HT-29 (cell line): ENCODE measurements at regions not wholly inside any gene's neighbourhood (a gene's known extent, or its start where the extent isn't known, plus 50 kb on each side); places are given as distances from the start of the nearest gene placed in this dataset.
A peak's percentile ranks its signal among the peaks of the same experiment; 100 is the strongest.
"Not testable (repeated sequence)": the region's sequence is repeated elsewhere in the genome, so short reads cannot be mapped to it uniquely, and the experiment has no call there.

Experiments used
- DNase-seq: peaks from one replicate; pipeline ENCODE4 v3.0.0-alpha.2; 2015; ENCODE audit warnings: low spot score

DNA sequence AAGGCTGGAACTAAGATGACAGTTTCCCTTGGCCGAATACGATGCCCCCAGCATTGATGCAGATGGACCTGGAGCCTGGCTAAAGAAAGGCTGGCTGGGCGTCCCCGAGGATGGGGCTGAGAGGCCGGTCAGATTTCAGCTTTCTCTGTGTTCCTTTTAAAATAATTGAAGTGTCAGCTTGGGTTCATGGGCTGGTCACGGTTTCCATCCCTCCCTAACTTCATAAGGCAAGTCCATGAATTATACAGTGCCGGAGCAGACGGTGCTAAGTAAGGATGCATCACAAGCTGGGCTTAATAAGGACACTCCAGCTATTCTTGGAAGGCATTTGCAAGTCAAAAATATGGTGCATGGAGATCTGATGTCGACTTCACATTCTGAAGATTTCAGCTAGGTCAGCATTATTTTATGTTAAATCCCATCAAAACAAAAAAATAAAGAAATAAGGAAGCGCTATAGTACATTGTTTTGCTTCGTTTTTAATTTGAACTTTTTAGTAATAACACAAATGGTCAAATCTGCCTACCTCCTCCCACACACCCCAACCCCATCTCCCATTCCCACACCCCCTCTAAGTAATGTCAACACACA is 220.8 kb downstream of the RPLP1 start:
- DNase-seq = no peak

DNA sequence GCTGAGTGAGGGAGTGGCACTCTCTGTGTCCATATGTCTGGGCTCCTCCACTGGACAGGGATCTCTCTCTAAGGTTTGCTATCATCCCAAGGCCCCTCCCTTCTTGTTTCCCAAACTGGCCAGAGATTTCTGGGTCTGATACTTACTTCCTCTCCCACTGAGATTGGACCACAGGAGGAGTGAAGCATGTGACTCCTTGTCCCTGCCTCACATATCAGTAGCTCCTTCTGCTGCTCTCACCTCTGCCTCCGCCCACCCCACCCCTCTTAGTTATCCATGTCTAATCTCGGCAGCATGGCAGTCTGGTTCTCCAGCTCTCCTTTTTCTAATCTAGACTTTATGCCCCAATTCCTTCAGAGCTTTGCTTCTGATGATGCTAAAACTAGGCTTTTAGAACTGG is 223.1 kb downstream of the RPLP1 start:
- no peak for DNase-seq

DNA sequence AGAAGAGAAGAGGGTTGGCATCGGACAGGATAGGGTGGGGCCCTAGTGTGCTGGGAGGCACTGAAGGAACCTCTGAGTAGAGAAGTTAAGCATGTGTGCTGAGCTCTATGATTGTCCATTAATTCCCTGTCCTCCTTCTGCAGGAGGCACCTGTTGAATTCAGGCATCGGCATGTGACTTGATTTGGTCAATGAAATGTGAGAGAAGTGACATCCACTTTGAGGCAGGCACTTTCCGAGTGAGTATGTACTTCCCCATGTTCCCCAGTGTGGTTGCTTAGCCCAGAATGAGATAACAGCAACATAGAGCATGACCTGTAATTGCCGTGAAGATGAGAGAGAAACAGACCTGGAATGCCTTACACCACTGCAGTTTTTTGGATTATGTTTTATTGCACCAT is 224.8 kb downstream of the RPLP1 start:
- DNase-seq = no peak

DNA sequence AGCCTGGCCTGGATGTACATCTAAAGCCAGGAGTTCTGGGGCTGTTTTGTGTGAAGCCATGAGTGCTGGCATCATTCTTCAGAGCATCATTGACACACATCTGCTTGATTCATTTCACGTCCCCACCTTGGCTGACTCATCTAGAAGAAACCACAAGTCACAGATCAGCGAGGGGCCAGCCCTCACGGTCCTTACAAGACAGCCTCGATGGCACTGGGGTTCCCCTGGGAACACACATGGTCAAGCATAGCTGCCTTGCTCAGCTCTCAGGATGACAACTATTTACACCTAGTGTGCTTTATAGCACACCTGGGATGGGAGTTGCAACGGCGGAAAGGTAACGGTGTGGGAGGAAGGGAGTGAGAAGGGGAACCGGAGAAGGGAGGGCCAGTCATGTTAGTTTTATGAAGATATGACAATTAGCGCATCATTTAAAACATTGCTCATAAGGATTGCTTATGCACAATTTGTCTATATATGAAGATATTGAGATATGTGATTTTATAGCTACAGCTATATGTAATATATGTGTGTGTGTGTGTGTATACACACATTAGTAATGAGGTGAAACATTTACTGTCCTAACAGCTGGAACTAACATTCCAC is 227.1 kb downstream of the RPLP1 start:
- no peak for DNase-seq

DNA sequence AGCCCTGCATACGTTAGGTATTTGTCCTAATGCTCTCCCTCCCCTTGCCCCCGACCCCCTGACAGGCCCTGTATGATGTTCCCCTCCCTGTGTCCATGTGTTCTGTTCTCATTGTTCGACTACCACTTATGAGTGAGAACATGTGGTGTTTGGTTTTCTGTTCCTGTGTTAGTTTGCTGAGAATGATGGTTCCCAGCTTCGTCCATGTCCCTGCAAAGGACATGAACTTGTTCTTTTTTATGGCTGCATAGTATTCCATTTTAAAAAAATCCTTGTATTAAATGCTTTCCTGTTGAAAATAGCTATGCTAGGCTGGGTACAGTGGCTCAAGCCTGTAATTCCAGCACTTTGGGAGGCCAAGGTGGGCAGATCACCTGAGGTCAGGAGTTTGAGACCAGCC is 232.2 kb downstream of the RPLP1 start:
- not testable (repeated sequence) for DNase-seq

DNA sequence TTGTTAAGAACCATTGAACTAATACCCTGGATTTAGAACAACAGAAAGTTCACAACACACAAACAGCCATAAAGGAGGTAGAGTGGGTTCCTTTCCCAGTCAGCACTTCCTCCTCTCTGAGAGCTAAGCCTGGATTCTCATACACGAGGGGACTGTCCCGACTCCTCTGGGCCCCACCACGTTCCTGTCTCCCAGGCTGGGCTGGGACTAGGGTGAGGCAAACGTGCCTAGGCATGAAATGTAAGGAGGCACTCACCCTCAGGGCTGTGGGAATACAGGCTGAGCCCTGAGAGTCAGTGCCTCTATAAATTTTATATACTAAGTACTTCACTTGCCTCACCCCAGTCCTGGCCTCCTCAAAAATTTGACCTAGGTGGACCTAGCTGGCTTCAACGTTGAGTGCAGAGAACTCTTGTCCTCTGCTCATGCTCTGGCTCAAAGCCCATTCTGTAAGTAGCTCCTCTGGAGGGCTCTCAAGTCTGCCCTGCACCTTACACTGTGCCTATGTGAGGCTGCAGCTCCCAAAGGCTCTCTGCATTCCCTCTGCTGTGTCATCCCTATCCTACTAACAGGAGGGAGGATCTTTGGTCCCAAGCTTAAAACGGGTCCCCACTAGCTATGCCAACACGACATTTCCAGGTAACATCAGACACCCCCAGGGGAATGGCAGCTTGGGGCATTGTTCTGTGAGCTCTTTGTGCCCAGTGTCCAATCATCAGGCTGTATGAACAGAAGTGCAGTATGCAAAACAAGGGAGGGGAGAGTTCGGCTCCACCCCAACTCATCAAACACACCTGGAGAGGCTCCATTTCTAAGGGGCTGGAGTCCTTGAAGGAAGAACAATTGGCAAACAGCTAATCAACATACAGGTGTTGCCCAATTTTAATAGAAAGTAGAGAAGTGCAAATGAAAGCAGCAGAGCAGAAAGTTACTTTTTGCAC is 233.2 kb downstream of the RPLP1 start:
- peak; percentile 7 for DNase-seq

DNA sequence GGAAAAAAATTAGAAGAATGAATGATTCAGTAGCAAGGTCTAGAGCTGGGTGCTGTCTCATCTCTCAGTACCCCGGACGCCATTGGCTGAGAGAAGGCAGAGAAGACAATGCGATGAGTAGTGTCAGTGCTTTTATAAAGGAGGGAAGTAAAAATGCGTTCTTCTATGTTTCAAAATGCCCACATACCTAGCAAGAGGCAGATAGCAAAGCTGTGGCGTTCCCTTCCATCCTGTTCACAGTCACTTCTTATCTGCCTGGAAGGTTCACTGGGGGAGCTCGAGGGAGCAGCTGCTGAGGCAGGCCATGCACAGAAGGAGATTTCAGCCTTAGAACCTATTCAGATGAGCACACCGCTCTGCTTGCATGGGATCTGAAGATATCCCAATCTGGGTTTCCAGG is 234.0 kb downstream of the RPLP1 start:
- DNase-seq = no peak

DNA sequence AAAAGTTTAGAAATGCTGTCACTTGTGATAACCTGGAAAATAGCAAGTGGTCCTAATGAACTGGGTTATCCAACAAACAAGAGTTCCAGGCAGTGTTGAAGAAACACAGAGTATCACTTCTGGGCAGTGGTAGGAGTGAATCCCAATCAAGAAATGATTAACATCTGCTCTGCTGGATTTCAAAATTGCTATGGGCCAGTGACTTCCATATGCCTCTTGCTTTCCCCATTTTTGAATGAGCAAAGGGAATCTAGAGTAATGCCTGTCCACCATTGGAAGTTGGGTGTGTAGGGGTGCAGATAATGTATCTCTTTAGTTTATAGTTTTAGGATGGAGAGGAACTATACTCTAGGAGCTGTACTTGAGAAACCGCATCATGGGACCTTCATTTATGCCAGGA is 236.5 kb downstream of the RPLP1 start:
- no peak for DNase-seq

DNA sequence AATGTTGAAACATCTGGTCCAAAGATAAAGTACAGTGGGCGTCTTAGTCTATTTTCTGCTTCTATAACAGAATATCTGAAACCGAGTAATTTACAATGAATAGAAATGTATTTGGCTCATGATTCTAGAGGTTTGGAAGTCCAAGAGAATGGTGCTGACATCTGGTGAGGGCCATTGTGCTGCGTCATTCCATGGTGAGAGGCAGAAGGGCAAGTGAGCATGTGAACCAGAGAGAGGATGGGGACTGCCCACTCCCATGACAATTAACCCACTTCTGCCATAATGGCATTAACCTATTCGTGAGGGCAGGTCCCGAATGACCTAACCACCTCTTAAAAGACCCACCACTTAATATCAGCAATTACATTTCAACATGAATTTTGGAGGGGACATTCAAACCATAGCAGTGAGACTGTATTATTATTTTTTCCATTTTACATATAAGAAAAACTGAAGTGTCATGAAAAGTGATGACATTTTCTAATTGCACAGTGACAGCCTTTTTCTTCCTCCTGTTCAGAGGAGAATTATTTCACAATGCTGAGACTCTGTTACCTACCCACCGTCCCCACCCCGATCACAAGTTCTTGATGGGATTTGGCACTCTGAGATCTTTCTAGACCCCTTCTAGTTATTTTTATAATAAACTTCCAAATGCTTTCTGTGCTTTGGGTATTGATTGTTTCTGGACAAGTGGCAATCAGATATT is 238.8 kb downstream of the RPLP1 start:
- no peak for DNase-seq

DNA sequence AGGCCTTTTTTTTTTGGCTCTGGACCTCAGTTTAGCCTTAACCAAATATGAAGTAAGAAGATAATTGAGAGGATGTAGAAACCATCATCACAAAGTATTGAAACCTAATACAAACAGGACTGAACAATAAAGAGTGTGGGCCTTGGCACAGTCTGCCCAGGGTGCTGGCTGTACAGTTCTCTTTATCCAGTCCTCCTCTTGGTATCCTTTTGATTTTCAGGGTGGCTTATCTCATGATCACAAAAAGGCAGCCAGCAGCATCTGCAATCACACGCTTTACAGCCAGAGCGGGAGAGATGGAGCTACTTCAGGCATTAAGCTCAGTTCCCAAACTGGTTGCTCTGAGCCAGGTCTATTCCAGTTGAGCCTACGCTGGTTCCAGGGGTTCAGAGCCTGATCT is 239.7 kb downstream of the RPLP1 start:
- no peak for DNase-seq

DNA sequence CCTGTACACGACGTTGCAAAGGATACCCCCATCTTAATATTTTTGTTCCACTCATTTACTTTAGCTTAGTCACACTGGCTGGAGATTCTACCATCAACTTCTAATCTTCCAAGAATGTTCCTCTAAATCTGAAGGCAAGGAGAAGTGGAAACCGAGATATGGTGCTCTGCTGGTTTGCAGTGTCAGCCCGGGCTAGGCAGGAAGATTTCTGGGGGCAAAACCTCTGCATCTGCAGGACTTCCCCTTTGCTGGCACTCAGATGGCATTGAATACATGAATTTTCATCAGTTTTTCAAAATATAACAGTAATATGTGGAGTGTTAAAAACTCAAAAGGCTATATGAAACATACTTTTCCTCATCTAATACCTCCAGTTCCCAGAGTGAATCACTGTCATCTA is 240.4 kb downstream of the RPLP1 start:
- no peak for DNase-seq

DNA sequence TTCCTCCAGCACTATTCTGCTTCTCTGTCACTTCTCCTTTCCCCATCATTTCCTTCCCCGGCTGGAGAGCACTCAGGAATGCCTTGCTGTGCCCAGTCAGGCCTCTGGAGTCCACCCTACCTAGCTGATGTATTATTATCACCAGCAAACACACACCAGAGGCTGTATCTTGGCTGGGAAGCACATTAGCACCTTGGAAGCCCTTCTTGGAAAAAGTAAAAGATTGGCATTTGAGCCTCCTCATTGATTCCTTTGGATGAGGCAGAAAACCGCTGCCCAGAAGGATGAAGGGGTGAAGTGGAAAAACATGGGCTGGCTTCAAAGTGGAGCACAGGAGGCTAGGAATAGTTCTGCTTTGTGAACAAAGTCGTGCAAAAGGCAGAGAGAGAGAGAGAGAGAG is 244.3 kb downstream of the RPLP1 start:
- no peak for DNase-seq

DNA sequence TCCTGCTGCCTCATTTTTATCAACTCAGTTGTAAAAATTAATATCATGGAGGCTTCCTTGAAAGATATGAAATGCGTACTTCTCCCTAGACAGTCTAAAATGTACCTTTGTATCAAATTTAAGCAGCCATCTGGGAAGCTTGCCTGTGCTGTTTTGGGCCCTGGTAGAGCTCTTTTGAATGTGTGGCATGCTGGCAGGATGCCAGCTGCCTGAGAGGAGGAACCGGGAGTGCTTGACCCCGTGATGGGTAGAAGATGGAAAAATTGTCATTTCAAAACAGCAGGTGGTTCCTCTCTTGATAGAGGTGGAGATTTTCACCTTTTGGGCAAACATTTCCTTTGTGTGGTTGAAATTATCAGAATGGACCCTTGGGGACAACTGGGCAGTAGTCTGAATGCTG is 245.3 kb downstream of the RPLP1 start:
- no peak for DNase-seq

DNA sequence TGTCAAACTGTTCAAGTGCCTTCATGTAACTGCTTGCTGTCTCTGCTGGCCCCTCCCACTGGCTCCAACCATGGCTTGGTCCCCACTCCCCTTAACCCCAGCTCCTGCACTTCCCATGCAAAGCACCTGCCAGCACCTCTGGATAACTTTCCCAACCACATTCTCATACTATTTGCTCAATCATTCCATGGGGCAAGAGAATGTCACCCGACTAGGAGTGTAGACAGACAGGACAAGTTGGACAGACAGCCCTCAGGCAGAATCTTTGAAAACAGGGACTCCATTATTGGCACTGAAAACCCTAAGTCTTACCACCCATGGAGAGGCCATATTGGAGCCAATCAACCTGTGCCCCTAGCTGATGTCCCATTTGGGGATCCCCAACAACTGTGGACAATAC is 246.5 kb downstream of the RPLP1 start:
- no peak for DNase-seq

DNA sequence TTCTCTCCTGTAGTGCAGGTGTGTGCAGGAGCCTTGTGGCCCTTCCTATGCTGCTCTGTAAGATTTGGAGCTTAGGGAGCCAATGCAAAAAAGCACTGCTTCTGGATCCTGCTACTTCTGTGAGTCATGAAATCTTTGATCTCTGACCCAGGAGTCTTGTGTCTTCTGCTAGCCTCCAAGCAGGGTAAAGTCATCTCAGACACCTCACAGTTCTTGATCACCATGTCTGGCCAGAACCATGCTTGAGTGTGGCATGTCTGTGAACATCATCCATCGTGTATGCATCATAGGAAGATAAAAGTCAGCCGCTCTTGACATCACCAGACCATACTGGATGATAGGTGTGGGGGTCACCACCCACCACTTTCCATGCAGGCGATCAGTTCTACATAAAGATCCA is 247.8 kb downstream of the RPLP1 start:
- DNase-seq = no peak

DNA sequence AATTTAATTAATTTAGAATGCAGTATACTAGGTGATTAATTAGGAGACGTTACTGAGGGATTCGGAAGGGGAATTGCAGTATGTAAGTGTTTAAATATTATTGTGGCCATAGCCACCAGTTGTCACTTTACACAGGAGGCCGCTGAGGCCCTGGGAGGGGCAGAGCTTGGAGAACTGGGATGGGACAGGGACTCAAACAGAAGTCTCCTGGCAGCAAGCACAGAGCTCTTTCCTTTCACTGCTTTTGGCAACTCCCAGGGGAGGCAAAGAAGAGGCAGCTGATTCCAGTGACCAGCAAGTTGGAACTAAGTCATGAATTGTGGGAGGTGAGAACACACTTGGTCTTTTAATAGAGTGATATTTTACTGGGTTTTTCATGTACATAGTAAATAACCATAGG is 248.6 kb downstream of the RPLP1 start:
- no peak for DNase-seq

DNA sequence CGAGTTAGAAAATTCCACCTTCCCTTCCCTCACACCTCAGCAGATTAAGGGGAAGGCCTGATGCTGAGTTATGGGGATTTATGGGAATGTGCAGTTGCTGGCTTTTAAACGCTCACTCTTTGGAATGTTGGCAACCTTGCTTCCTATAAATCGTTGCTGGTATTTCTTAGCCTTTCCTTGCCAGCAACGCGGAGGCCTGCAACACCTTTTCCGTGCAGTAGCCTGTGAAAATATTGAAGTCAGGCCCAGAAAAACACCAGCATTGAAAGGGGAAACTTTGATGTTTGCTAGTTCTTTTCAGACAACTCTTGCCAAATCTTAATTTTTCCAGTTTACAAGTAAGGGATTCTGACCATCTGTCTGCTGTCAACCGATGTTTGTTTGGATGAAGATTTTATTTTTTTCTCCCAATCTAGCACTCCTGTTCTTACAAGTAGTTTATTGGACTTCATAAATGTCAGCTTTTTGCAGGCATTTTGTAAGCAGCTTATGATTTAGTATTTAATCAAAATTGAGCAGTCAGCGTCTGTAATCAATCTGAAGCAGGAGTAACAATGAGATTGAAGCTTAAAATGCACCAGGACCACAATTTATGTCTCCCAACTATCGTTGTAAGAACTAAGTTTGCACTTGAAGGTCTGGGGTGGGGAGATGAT is 251.0 kb downstream of the RPLP1 start:
- no peak for DNase-seq

DNA sequence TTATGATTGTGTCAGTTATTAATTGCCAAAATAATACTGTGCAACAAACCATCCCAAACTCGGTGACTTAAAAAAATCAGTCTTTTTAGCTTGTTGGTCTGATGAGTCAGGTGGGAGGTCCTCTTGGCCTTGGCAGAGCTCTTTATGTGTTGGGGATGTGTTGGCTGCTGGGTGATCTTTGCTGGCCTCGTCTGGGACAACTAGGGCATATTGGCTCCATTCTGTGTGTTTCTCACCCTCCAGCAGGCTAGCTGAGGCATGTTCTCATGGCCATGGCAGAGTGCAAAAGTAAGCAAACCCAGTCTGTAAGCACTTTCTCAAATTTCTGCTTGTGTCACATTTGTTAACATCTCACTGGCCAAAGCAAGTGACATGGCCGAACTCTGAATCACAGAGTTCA is 251.6 kb downstream of the RPLP1 start:
- no peak for DNase-seq

DNA sequence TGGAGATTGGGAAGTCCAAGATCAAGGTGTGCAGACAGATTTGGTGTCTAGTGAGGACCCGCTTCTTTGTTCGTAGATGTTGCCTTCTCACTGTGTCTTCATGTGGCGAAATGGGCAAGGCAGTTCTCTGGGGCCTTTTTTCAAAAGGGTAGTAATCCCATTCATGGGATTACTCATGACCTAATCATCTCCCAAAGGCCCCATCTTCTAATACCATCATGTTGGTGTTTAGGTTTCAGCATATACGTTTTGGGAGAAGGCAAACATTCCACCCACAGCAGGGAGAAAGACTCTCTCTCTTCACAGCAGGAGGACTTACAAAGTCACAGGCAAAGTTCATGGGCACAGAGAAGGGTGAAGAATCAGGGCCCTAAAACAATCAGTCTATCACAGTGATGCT is 252.1 kb downstream of the RPLP1 start:
- DNase-seq = no peak

DNA sequence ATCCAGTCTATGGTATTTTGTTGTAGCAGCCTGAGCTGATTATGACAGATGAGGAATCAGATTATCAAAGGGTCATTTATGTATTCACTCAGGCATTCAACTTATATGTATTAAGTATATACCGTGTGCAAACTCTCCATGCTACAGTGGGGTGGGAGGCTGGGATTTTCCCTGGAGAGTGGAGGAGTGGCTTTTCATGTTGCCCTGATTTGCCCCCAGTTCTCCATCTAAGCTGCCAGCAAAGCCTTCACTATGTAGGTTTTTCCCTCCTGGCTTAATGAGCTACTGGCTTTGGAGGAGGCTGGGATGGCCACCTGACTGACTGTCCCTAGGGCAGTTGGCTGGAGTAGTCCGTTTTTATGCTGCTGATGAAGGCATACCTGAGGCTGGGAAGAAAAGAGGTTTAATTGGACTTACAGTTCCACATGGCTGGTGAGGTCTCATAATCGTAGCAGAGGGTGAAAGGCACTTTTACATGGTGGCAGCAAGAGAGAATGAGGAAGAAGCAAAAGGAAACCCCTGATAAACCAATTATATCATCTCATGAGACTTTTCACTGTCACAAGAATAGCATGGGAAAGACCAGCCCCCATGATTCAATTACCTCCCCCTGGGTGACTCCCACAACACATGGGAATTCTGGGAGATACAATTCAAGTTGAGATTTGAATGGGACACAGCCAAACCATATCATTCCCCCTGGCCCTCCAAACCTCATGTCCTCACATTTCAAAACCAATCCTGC is 253.9 kb downstream of the RPLP1 start:
- DNase-seq = no peak

DNA sequence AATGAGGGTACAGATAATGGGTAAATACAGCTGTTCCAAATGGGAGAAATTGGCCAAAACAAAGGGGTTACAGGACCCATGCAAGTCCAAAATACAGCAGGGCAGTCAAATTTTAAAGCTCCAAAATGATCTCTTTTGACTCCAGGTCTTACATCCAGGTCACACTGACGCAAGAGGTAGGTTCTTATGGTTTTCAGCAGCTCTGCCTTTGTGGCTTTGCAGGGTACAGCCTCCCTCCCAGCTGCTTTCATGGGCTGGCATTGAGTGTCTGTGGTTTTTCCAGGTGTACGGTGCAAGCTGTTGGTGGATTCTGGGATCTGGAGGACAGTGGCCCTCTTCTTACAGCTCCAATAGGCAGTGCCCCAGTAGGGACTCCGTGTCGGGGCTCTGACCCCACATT is 254.6 kb downstream of the RPLP1 start:
- DNase-seq = not testable (repeated sequence)
